C4-2B (cell line): ENCODE measurements at regions not wholly inside any gene's neighbourhood (a gene's known extent, or its start where the extent isn't known, plus 50 kb on each side); places are given as distances from the start of the nearest gene placed in this dataset.

Experiments
- ZFX ChIP-seq: fragments of 450-650 bp; IDR thresholded peaks from 2 replicates; pipeline ENCODE4 v1.6.1; 2017
- TF ChIP-seq, protein P1 (sequence below): fragments of 450-650 bp; conservative IDR thresholded peaks from 2 replicates; pipeline ENCODE4 v1.5.1; 2017; ENCODE audit warnings: mild to moderate bottlenecking

DNA sequence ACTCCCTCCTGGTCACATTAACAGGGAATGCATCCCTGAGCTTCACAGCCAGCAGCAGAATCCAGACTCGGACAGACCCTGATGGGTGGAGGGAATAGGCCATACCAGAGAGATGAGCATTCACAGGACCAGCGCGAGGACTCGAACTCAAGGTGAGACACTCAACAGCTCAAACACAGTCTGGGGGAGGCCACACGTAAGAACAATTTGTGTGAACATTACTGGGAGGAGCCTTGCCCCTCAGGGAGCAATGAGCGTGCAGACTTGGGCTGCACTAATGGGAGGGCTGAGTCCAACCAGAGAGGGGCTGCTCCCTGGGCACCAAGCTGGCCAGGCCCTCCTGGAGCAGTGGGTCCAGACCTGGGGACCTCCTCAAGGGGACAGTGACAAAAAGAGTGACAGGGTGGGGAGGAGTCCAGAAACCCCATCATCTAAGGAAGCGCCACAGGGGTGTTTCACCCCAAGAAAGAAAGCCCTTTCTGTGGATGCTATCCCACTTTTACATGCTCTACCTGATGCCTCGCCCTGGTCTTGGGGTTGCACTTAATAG lies 118.4 kb downstream of the MRPL14 start:
- TF ChIP-seq, protein P1, sequence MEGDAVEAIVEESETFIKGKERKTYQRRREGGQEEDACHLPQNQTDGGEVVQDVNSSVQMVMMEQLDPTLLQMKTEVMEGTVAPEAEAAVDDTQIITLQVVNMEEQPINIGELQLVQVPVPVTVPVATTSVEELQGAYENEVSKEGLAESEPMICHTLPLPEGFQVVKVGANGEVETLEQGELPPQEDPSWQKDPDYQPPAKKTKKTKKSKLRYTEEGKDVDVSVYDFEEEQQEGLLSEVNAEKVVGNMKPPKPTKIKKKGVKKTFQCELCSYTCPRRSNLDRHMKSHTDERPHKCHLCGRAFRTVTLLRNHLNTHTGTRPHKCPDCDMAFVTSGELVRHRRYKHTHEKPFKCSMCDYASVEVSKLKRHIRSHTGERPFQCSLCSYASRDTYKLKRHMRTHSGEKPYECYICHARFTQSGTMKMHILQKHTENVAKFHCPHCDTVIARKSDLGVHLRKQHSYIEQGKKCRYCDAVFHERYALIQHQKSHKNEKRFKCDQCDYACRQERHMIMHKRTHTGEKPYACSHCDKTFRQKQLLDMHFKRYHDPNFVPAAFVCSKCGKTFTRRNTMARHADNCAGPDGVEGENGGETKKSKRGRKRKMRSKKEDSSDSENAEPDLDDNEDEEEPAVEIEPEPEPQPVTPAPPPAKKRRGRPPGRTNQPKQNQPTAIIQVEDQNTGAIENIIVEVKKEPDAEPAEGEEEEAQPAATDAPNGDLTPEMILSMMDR: no peak
- TF ChIP-seq ZFX: no peak
